SK-N-SH (cell line): ENCODE measurements at regions not wholly inside any gene's neighbourhood (a gene's known extent, or its start where the extent isn't known, plus 50 kb on each side); places are given as distances from the start of the nearest gene placed in this dataset.
"Not testable (repeated sequence)": the region's sequence is repeated elsewhere in the genome, so short reads cannot be mapped to it uniquely, and the experiment has no call there.

Experiments
- CTCF ChIA-PET: fragments of 300-600, 350-600 bp; formaldehyde crosslinking; extraction: SDS; loops from one replicate; lab custom pipeline; 2021; lab: Yijun Ruan, JAX
- POLR2A ChIA-PET: fragments of 350-600 bp; sonication (Branson Sonifier 250); formaldehyde crosslinking; extraction: SDS; loops from one replicate; lab custom pipeline; 2020; ENCODE audit warnings: antibody characterized with exemption, inconsistent platforms; lab: Yijun Ruan, JAX
- DNase-seq: peaks from one replicate; pipeline ENCODE4 v3.0.0; 2012
- H2AFZ ChIP-seq: fragments of 200-600 bp; sonication (generic); 2 replicates; pipeline ENCODE4 v1.8.1; 2016; ENCODE audit warnings: antibody characterized with exemption, mild to moderate bottlenecking, low read depth
- H3F3A ChIP-seq: fragments of 200-600 bp; sonication (generic); replicated peaks from 2 replicates; pipeline ENCODE3; 2016; ENCODE audit warnings: antibody characterized with exemption, mild to moderate bottlenecking; ENCODE audit not compliant: insufficient read depth
- H3K27ac ChIP-seq, 2 experiments: fragments of 200-500 bp in 1 of 2; fragments of 200-600 bp in 1 of 2; sonication (Bioruptor generic) in 1 of 2; sonication (generic), shearing (Covaris generic) in 1 of 2; 2 replicates each; pipeline versions ENCODE4 v1.5.1 to v1.6.1; 2014 to 2016; ENCODE audit warnings: low read depth in 2 of 2, inconsistent platforms in 1 of 2, low read length in 1 of 2, mild to moderate bottlenecking in 1 of 2, mixed read lengths in 1 of 2
- H3K27me3 ChIP-seq: fragments of 200-600 bp; sonication (generic), shearing (Covaris generic); 2 replicates; pipeline ENCODE4 v1.6.1; 2016; ENCODE audit warnings: mixed run types; ENCODE audit not compliant: insufficient read depth
- H3K36me3 ChIP-seq, 2 experiments: fragments of 200-500 bp in 1 of 2; fragments of 200-600 bp in 1 of 2; sonication (Bioruptor generic) in 1 of 2; sonication (generic) in 1 of 2; replicated peaks in 1 of 2; 2 replicates each; pipeline versions ENCODE3 to v1.5.1; 2014 to 2016; ENCODE audit warnings: low read length in 1 of 2, mild to moderate bottlenecking in 1 of 2; ENCODE audit not compliant: insufficient read depth in 2 of 2, control insufficient read depth in 1 of 2
- H3K4me1 ChIP-seq, 2 experiments: fragments of 200-500 bp in 1 of 2; fragments of 200-600 bp in 1 of 2; sonication (Bioruptor generic) in 1 of 2; sonication (generic), shearing (Covaris generic) in 1 of 2; 2 replicates each; pipeline versions ENCODE4 v1.5.1 to v1.6.1; 2014 to 2016; ENCODE audit warnings: low read depth in 1 of 2, low read length in 1 of 2, mixed run types in 1 of 2; ENCODE audit not compliant: insufficient read depth in 2 of 2, control insufficient read depth in 1 of 2
- H3K4me2 ChIP-seq: fragments of 200-600 bp; sonication (generic), shearing (Covaris generic); 2 replicates; pipeline ENCODE4 v1.6.1; 2017; ENCODE audit warnings: mixed run types
- H3K4me3 ChIP-seq, 2 experiments: fragments of 200-500 bp in 1 of 2; fragments of 200-600 bp in 1 of 2; sonication (Bioruptor generic) in 1 of 2; sonication (generic), shearing (Covaris generic) in 1 of 2; 2 replicates each; pipeline versions ENCODE4 v1.5.1 to v1.8.1; 2014 to 2016; ENCODE audit warnings: low read depth in 2 of 2, inconsistent platforms in 1 of 2, low read length in 1 of 2, mild to moderate bottlenecking in 1 of 2, mixed read lengths in 1 of 2, moderate library complexity in 1 of 2
- H3K79me2 ChIP-seq: fragments of 200-600 bp; sonication (generic); 2 replicates; pipeline ENCODE4 v1.8.1; 2017; ENCODE audit warnings: mild to moderate bottlenecking; ENCODE audit not compliant: insufficient read depth
- H3K9ac ChIP-seq: fragments of 200-600 bp; sonication (generic); 2 replicates; pipeline ENCODE4 v1.6.1; 2017; ENCODE audit warnings: mixed run types
- H3K9me2 ChIP-seq: fragments of 200-600 bp; sonication (generic); 2 replicates; pipeline ENCODE4 v1.6.1; 2017; ENCODE audit warnings: mixed run types
- H3K9me3 ChIP-seq: fragments of 200-600 bp; sonication (generic); 2 replicates; pipeline ENCODE4 v1.6.1; 2017; ENCODE audit warnings: mixed run types, mild to moderate bottlenecking, moderate library complexity
- H4K20me1 ChIP-seq: fragments of 200-600 bp; sonication (generic); 2 replicates; pipeline ENCODE4 v1.6.1; 2017; ENCODE audit warnings: mild to moderate bottlenecking, mixed run types; ENCODE audit not compliant: insufficient read depth
- EZH2phosphoT487 ChIP-seq: fragments of 200-600 bp; sonication (generic); IDR thresholded peaks from 2 replicates; pipeline ENCODE4 v1.6.1; 2017; ENCODE audit warnings: low read depth, mixed run types, mild to moderate bottlenecking, antibody characterized with exemption, moderate library complexity, borderline replicate concordance
- MAX ChIP-seq: IDR thresholded peaks from 2 replicates; pipeline ENCODE4 v1.4.0; 2012; ENCODE audit warnings: low read depth
- NFIC ChIP-seq: IDR thresholded peaks from 2 replicates; pipeline ENCODE4 v1.4.0; 2012; ENCODE audit warnings: borderline replicate concordance
- PBX3 ChIP-seq: IDR thresholded peaks from 2 replicates; pipeline ENCODE4; 2012
- YY1 ChIP-seq: IDR thresholded peaks from 2 replicates; pipeline ENCODE4 v1.4.0; 2012; ENCODE audit warnings: low read depth, mild to moderate bottlenecking
- ZBTB33 ChIP-seq: IDR thresholded peaks from 2 replicates; pipeline ENCODE4 v1.4.0; 2012; ENCODE audit warnings: low read depth, borderline replicate concordance
- WGBS: methylation state at CpG from one replicate; pipeline ENCODE4 v1.1.6; 2017; ENCODE audit warnings: low lambda C conversion rate; 5-methylcytosine and 5-hydroxymethylcytosine counted together

GRCh38 chr15:77939851-77940250 is 137.7 kb downstream of the TBC1D2B start (continued):
- TF ChIP-seq ZBTB33 (no peak), NFIC (no peak), EZH2phosphoT487 (no peak), YY1 (no peak), PBX3 (no peak), MAX (no peak)

- no CpG with 5 or more reads among the region's 4 CpGs for WGBS
- CTCF ChIA-PET: interaction anchor here (1.2 to 1.8 kb wide), 2 partner anchors 28 to 170 kb away, joined by 3 to 7 read pairs; no protein-coding TSS in a partner anchor
- H3K36me3 ChIP-seq, H3K4me3 ChIP-seq, H3K4me2 ChIP-seq, H3K9me3 ChIP-seq, H3K9ac ChIP-seq, H2AFZ ChIP-seq, H3K4me1 ChIP-seq, POLR2A ChIA-PET, H3F3A ChIP-seq, DNase-seq, H3K27ac ChIP-seq, H3K79me2 ChIP-seq, H3K27me3 ChIP-seq, H4K20me1 ChIP-seq, H3K9me2 ChIP-seq: not testable (repeated sequence)
These were observed 138.5 kb downstream of the TBC1D2B start for GRCh38 chr15:77939026-77939425.

- H3K9ac ChIP-seq, H3K27me3 ChIP-seq, H3K4me2 ChIP-seq, H2AFZ ChIP-seq, H3K4me3 ChIP-seq, H3K36me3 ChIP-seq, DNase-seq, H3K4me1 ChIP-seq, POLR2A ChIA-PET, H3K9me3 ChIP-seq, H3K9me2 ChIP-seq, H3K27ac ChIP-seq, H3K79me2 ChIP-seq, H4K20me1 ChIP-seq, H3F3A ChIP-seq: not testable (repeated sequence)
- WGBS: 78% methylated on average over 6 of the region's 12 CpGs
- CTCF ChIA-PET: interaction anchor here (1.2 to 1.8 kb wide), 3 partner anchors 28 to 170 kb away, joined by 3 to 7 read pairs (median 3); no protein-coding TSS in a partner anchor
These were observed 139.0 kb downstream of the TBC1D2B start for GRCh38 chr15:77938546-77938945.

- H3K4me1 ChIP-seq, H4K20me1 ChIP-seq, DNase-seq, H3K9ac ChIP-seq, H3K4me2 ChIP-seq, H3K27ac ChIP-seq, H3F3A ChIP-seq, H3K27me3 ChIP-seq, H3K79me2 ChIP-seq, H3K4me3 ChIP-seq, POLR2A ChIA-PET, H3K9me3 ChIP-seq, H3K9me2 ChIP-seq, CTCF ChIA-PET, H2AFZ ChIP-seq, H3K36me3 ChIP-seq: not testable (repeated sequence)
These were observed 140.9 kb downstream of the TBC1D2B start for GRCh38 chr15:77936567-77936966.

- DNase-seq, H3F3A ChIP-seq, H3K36me3 ChIP-seq, H3K4me2 ChIP-seq, H3K9me3 ChIP-seq, H3K4me1 ChIP-seq, H3K9ac ChIP-seq, H2AFZ ChIP-seq, H3K79me2 ChIP-seq, H3K4me3 ChIP-seq, POLR2A ChIA-PET, H4K20me1 ChIP-seq, H3K9me2 ChIP-seq, H3K27ac ChIP-seq, H3K27me3 ChIP-seq: not testable (repeated sequence)
- CTCF ChIA-PET: interaction anchor here (0.9 kb wide), 1 partner anchor 196 kb away, joined by 3 read pairs; the partner anchor contains the start of gene CIB2
- WGBS: 20% methylated on average over 1 of the region's 6 CpGs
These were observed 143.0 kb downstream of the TBC1D2B start for GRCh38 chr15:77934516-77934915.

- 37% methylated on average over 3 of the region's 4 CpGs for WGBS
- H3K9me2 ChIP-seq, H3K79me2 ChIP-seq, H3K4me1 ChIP-seq, POLR2A ChIA-PET, H3K27ac ChIP-seq, H3K9me3 ChIP-seq, DNase-seq, H3F3A ChIP-seq, H3K4me3 ChIP-seq, H4K20me1 ChIP-seq, H3K27me3 ChIP-seq, H3K36me3 ChIP-seq, H3K4me2 ChIP-seq, H2AFZ ChIP-seq, H3K9ac ChIP-seq: not testable (repeated sequence)
- CTCF ChIA-PET: interaction anchor here (0.9 to 1.3 kb wide), 2 partner anchors 21 to 177 kb away, joined by 3 read pairs; no protein-coding TSS in a partner anchor
These were observed 146.6 kb downstream of the TBC1D2B start for GRCh38 chr15:77930907-77931306.
